ENCODE measurements at regions not wholly inside any gene's neighbourhood (a gene's known extent, or its start where the extent isn't known, plus 50 kb on each side); places are given as distances from the start of the nearest gene placed in this dataset.

DNA sequence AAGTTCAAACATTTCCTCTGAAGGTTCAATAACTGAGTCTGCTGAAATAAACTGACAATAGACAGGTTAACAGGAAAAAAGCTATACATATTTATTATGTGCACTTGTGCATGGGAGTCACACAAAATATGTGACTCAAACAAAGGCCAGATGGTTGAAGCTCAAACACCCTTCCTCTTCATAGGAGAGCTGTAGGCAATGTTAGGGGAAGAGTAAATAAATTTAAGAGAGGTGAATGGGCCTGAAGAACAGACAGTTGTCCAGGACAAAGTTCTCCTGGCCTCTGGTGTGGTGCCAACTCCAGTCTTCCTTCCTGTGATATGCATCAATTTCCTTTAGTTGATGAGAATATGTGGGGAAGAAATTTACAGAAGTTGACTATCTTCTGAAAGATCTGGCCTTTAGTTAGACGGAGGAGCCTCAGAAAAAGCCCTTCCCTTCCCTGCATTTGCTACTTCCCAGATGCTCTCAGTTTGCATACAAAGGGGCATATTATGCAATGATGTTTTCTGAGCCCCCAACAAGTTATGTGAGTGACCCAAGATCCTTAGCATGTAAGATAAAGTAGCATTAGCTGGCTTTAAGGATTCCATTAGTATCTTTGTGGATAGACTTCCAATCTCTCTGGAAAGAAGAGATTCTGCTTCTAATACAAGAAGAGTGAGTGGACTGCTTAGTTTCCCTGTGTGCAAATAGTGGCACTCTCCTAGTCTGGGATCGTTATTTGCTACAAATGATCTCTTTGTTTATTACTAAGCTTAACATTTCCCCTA, 96.4 kb upstream of the IGSF10 start:
- no peaks in the 10 kb centered on the region for H3K4me1 ChIP-seq (ENCODE audit: low read length)
- H3K27me3 ChIP-seq (ENCODE audit: low read length) = no peaks in the 10 kb centered on the region
- no peak overlapping the region for H3K4me3 ChIP-seq (ENCODE audit: low read length)
- no peaks in the 10 kb centered on the region for H4K20me1 ChIP-seq (ENCODE audit: insufficient read depth, low read depth, low read length)
- no peaks in the 10 kb centered on the region for H3K9me3 ChIP-seq (ENCODE audit: low read length)
- H3K36me3 ChIP-seq (ENCODE audit: insufficient read depth, low read length) = no peaks in the 10 kb centered on the region
- no peak overlapping the region for H3K9ac ChIP-seq (ENCODE audit: low read length)
- H3K4me2 ChIP-seq (ENCODE audit: low read depth, low read length, poor library complexity, severe bottlenecking) = no peak overlapping the region
- H3K9me2 ChIP-seq (replicated peaks; ENCODE audit: insufficient read depth, low read length) = no peaks in the 10 kb centered on the region
- H3K27ac ChIP-seq (ENCODE audit: low read length) = no peak overlapping the region
- H2AFZ ChIP-seq (ENCODE audit: low read length) = no peak overlapping the region
- H3K79me2 ChIP-seq (ENCODE audit: low read length) = no peaks in the 10 kb centered on the region
- no peak for DNase-seq

DNA sequence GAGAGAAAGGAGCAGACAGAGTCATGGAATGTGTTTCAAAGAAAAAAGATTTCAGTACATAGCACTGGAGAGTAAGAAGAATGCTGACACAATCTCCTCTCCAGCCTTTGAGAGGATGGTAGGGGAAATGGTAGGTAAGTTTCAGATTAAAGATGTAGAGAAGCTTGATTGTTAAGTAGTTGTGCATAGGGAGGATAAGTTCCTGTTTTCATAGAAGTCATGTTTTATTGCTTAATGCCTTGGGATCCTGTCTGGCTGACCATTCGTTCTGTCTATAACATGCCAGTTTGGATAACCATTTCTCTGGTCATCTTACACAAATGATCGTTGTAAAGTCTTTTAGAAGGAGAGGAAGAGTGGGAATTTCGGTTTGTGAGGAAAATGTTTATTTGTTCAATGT, 95.7 kb upstream of the IGSF10 start:
- H3K9me3 ChIP-seq (ENCODE audit: low read length) = no peaks in the 10 kb centered on the region
- no peaks in the 10 kb centered on the region for H3K27me3 ChIP-seq (ENCODE audit: low read length)
- H2AFZ ChIP-seq (ENCODE audit: low read length) = no peak overlapping the region
- H3K4me1 ChIP-seq (ENCODE audit: low read length) = no peaks in the 10 kb centered on the region
- H3K9ac ChIP-seq (ENCODE audit: low read length) = no peak overlapping the region
- no peak overlapping the region for H3K4me3 ChIP-seq (ENCODE audit: low read length)
- H3K79me2 ChIP-seq (ENCODE audit: low read length) = no peaks in the 10 kb centered on the region
- no peak for DNase-seq
- H3K36me3 ChIP-seq (ENCODE audit: insufficient read depth, low read length) = no peaks in the 10 kb centered on the region
- no peak overlapping the region for H3K4me2 ChIP-seq (ENCODE audit: low read depth, low read length, poor library complexity, severe bottlenecking)
- H3K27ac ChIP-seq (ENCODE audit: low read length) = no peak overlapping the region
- H3K9me2 ChIP-seq (replicated peaks; ENCODE audit: insufficient read depth, low read length) = no peaks in the 10 kb centered on the region
- no peaks in the 10 kb centered on the region for H4K20me1 ChIP-seq (ENCODE audit: insufficient read depth, low read depth, low read length)

DNA sequence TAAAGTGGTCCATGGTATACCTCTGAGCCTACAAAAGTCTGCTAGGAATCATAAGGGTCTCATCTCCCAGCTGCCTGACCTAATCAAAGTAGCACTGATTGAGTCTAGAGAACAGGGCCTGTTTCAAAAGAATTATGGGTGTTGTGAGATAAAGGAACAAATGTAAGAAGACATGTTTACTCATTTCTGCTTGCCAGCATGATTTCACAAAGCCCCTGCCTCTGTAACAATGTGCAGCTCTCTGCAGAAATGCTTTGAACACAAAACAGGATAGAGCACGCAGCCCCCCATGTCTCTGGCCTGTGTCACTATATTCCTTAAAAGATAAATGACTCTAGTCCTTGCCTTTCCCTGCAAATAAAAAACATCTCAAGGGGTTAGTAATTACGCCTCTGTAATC, 94.7 kb upstream of the IGSF10 start:
- no peak overlapping the region for H3K9ac ChIP-seq (ENCODE audit: low read length)
- no peak overlapping the region for H2AFZ ChIP-seq (ENCODE audit: low read length)
- no peak overlapping the region for H3K4me3 ChIP-seq (ENCODE audit: low read length)
- H3K9me3 ChIP-seq (ENCODE audit: low read length) = no peaks in the 10 kb centered on the region
- H3K79me2 ChIP-seq (ENCODE audit: low read length) = no peaks in the 10 kb centered on the region
- no peak for DNase-seq
- H3K4me2 ChIP-seq (ENCODE audit: low read depth, low read length, poor library complexity, severe bottlenecking) = no peak overlapping the region
- no peaks in the 10 kb centered on the region for H3K27me3 ChIP-seq (ENCODE audit: low read length)
- H3K36me3 ChIP-seq (ENCODE audit: insufficient read depth, low read length) = no peaks in the 10 kb centered on the region
- H3K4me1 ChIP-seq (ENCODE audit: low read length) = no peaks in the 10 kb centered on the region
- H3K27ac ChIP-seq (ENCODE audit: low read length) = no peak overlapping the region
- H3K9me2 ChIP-seq (replicated peaks; ENCODE audit: insufficient read depth, low read length) = no peaks in the 10 kb centered on the region
- H4K20me1 ChIP-seq (ENCODE audit: insufficient read depth, low read depth, low read length) = no peaks in the 10 kb centered on the region

DNA sequence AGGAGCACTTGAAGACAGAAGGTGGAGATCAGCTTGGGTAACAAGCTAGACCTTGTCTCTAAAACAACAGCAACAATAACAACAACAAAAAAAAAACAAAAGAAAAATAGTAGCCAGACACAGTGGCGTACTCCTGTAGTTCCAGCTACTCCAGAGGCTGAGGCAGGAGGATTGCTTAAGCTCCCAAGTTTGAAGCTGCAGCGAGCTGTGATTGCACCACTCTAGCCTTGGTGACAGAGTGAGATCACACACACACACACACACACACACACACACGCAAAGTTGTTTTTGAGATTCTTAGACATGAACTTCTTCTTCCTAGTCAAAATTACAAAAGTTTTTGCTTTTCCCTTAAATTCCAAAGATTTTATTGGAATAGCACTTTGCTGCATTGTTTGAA, 93.0 kb upstream of the IGSF10 start:
- no peak overlapping the region for H2AFZ ChIP-seq (ENCODE audit: low read length)
- H3K36me3 ChIP-seq (ENCODE audit: insufficient read depth, low read length) = no peaks in the 10 kb centered on the region
- no peak overlapping the region for H3K9ac ChIP-seq (ENCODE audit: low read length)
- no peaks in the 10 kb centered on the region for H4K20me1 ChIP-seq (ENCODE audit: insufficient read depth, low read depth, low read length)
- DNase-seq = no peak
- H3K27ac ChIP-seq (ENCODE audit: low read length) = no peak overlapping the region
- no peak overlapping the region for H3K4me2 ChIP-seq (ENCODE audit: low read depth, low read length, poor library complexity, severe bottlenecking)
- H3K4me1 ChIP-seq (ENCODE audit: low read length) = no peaks in the 10 kb centered on the region
- H3K79me2 ChIP-seq (ENCODE audit: low read length) = no peaks in the 10 kb centered on the region
- H3K4me3 ChIP-seq (ENCODE audit: low read length) = no peak overlapping the region
- H3K9me2 ChIP-seq (replicated peaks; ENCODE audit: insufficient read depth, low read length) = no peaks in the 10 kb centered on the region
- no peaks in the 10 kb centered on the region for H3K9me3 ChIP-seq (ENCODE audit: low read length)
- no peaks in the 10 kb centered on the region for H3K27me3 ChIP-seq (ENCODE audit: low read length)

DNA sequence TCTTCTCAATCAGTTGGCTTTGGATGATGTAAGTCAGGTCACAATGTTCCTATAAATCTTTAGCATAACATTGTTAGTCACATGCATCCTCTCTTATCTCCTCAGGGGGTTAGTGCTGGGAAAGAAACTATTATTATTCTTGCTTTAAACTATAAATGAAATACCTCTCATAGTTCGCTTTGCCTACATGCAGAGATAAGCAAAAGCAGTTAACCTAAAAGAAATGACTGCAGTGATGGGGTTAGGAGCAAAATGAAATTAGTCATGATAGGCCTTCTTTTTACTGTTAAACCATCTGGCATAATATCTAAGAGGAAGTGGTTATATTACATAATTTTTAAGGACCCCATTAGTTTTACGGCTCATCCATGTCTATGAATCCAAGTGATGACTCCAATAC, 91.7 kb upstream of the IGSF10 start:
- Histone ChIP-seq H3K4me1 (ENCODE audit: low read length) (no peaks in the 10 kb centered on the region), H3K79me2 (ENCODE audit: low read length) (no peaks in the 10 kb centered on the region), H3K4me2 (ENCODE audit: low read depth, low read length, poor library complexity, severe bottlenecking) (no peak overlapping the region), H4K20me1 (ENCODE audit: insufficient read depth, low read depth, low read length) (no peaks in the 10 kb centered on the region), H3K4me3 (ENCODE audit: low read length) (no peak overlapping the region), H3K9me3 (ENCODE audit: low read length) (no peaks in the 10 kb centered on the region), H3K9ac (ENCODE audit: low read length) (no peak overlapping the region), H3K9me2 (replicated peaks; ENCODE audit: insufficient read depth, low read length) (no peaks in the 10 kb centered on the region), H2AFZ (ENCODE audit: low read length) (no peak overlapping the region), H3K27me3 (ENCODE audit: low read length) (no peaks in the 10 kb centered on the region), H3K27ac (ENCODE audit: low read length) (no peak overlapping the region), H3K36me3 (ENCODE audit: insufficient read depth, low read length) (no peaks in the 10 kb centered on the region)
- no peak for DNase-seq

DNA sequence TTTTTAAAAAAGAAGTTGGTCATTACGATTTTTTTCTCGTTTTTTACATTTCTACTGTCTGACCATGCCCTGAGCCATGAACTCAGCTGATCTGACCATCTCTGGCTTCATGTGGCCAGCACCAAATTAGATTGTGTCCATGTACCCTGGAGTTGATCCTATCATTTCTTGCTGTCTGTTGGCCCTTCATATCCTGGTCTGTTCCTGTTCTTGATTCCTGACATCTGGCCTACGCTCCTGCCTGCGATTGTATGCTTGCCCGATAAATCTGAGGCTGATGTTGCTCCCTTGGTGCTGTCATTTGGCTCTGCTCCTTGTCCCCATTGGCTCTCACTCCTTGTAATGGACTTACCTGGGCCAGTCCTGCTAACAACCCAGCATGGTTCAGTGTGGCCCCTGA, 89.8 kb upstream of the IGSF10 start:
- no peak overlapping the region for H2AFZ ChIP-seq (ENCODE audit: low read length)

DNA sequence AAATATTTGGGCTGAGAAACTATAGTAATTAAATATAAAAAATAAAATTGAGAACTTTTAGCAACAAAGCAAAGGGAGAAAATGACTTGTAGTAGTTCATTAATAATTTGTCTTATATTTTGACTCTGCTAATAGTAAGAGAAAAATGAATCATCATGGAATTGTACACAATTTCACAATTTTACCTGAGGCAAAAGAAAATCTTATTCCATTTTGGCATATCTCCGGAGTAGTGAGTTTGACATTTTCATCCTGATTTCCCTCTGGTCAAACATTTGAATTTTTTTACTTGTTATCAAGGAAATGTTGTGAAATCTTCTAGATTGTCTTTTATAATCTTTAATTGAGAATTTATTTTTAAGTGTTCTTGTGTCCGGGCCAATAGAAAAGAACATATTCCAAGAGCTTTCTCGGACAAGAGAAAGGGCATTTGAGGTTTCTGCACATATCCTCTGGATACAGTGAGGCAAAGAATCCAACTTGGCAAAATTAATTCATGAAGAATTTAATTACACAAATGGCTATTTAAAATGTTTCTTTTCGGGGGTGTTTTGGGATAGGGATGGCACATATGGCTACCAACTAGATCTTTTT, 89.3 kb upstream of the IGSF10 start:
- no peaks in the 10 kb centered on the region for H4K20me1 ChIP-seq (ENCODE audit: insufficient read depth, low read depth, low read length)
- no peak overlapping the region for H3K4me2 ChIP-seq (ENCODE audit: low read depth, low read length, poor library complexity, severe bottlenecking)
- no peak for DNase-seq
- H3K4me3 ChIP-seq (ENCODE audit: low read length) = no peak overlapping the region
- no peak overlapping the region for H2AFZ ChIP-seq (ENCODE audit: low read length)
- H3K4me1 ChIP-seq (ENCODE audit: low read length) = no peaks in the 10 kb centered on the region
- no peaks in the 10 kb centered on the region for H3K27me3 ChIP-seq (ENCODE audit: low read length)
- H3K9me3 ChIP-seq (ENCODE audit: low read length) = no peaks in the 10 kb centered on the region
- no peak overlapping the region for H3K27ac ChIP-seq (ENCODE audit: low read length)
- H3K9me2 ChIP-seq (replicated peaks; ENCODE audit: insufficient read depth, low read length) = no peaks in the 10 kb centered on the region
- H3K36me3 ChIP-seq (ENCODE audit: insufficient read depth, low read length) = no peaks in the 10 kb centered on the region
- H3K9ac ChIP-seq (ENCODE audit: low read length) = no peak overlapping the region
- H3K79me2 ChIP-seq (ENCODE audit: low read length) = no peaks in the 10 kb centered on the region

More for the DNA sequence above, 89.8 kb upstream of the IGSF10 start:
- Histone ChIP-seq H3K4me1 (ENCODE audit: low read length) (no peaks in the 10 kb centered on the region), H3K4me3 (ENCODE audit: low read length) (no peak overlapping the region), H4K20me1 (ENCODE audit: insufficient read depth, low read depth, low read length) (no peaks in the 10 kb centered on the region), H3K9ac (ENCODE audit: low read length) (no peak overlapping the region), H3K27ac (ENCODE audit: low read length) (no peak overlapping the region), H3K9me2 (replicated peaks; ENCODE audit: insufficient read depth, low read length) (no peaks in the 10 kb centered on the region), H3K79me2 (ENCODE audit: low read length) (no peaks in the 10 kb centered on the region), H3K36me3 (ENCODE audit: insufficient read depth, low read length) (no peaks in the 10 kb centered on the region), H3K27me3 (ENCODE audit: low read length) (no peaks in the 10 kb centered on the region), H3K9me3 (ENCODE audit: low read length) (no peaks in the 10 kb centered on the region), H3K4me2 (ENCODE audit: low read depth, low read length, poor library complexity, severe bottlenecking) (no peak overlapping the region)
- DNase-seq = no peak

DNA sequence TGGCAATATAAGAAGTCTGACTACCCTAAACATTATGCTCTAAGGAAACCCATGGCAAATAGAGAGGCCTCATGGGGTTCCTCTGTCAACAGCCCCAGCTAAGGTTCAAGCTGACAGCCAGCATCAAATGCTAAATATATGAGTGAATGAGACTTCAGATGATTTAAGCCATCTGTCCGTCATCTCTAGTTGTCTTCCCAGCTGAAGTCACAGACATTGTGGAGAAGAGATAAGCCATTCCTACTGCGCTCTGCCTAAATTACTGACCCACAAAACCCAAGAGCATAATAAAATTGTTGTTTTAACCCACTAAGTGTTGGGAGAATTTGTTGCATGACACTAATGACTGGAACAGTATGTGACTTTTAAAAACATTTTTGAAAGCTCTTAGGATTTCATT, 87.3 kb upstream of the IGSF10 start:
- no peaks in the 10 kb centered on the region for H3K9me2 ChIP-seq (replicated peaks; ENCODE audit: insufficient read depth, low read length)
- H3K36me3 ChIP-seq (ENCODE audit: insufficient read depth, low read length) = no peaks in the 10 kb centered on the region
- DNase-seq = no peak
- H3K79me2 ChIP-seq (ENCODE audit: low read length) = no peaks in the 10 kb centered on the region
- H3K4me2 ChIP-seq (ENCODE audit: low read depth, low read length, poor library complexity, severe bottlenecking) = no peak overlapping the region
- no peak overlapping the region for H3K4me3 ChIP-seq (ENCODE audit: low read length)
- no peak overlapping the region for H2AFZ ChIP-seq (ENCODE audit: low read length)
- no peak overlapping the region for H3K9ac ChIP-seq (ENCODE audit: low read length)
- H4K20me1 ChIP-seq (ENCODE audit: insufficient read depth, low read depth, low read length) = no peaks in the 10 kb centered on the region
- no peak overlapping the region for H3K27ac ChIP-seq (ENCODE audit: low read length)
- H3K4me1 ChIP-seq (ENCODE audit: low read length) = no peaks in the 10 kb centered on the region
- no peaks in the 10 kb centered on the region for H3K9me3 ChIP-seq (ENCODE audit: low read length)
- H3K27me3 ChIP-seq (ENCODE audit: low read length) = no peaks in the 10 kb centered on the region

All from Karpas-422 (cell line).